Effector CD4-positive, alpha-beta T cell (primary cell): ENCODE measurements at regions not wholly inside any gene's neighbourhood (a gene's known extent, or its start where the extent isn't known, plus 50 kb on each side); places are given as distances from the start of the nearest gene placed in this dataset.
A peak's percentile ranks its signal among the peaks of the same experiment; 100 is the strongest.

Experiments used
- DNase-seq: peaks from one replicate; pipeline ENCODE4 v3.0.0-alpha.2; 2020

- no peak for DNase-seq
Observed at GRCh38 chr1:184813528-184814089, 59.0 kb upstream of the EDEM3 start.

DNA sequence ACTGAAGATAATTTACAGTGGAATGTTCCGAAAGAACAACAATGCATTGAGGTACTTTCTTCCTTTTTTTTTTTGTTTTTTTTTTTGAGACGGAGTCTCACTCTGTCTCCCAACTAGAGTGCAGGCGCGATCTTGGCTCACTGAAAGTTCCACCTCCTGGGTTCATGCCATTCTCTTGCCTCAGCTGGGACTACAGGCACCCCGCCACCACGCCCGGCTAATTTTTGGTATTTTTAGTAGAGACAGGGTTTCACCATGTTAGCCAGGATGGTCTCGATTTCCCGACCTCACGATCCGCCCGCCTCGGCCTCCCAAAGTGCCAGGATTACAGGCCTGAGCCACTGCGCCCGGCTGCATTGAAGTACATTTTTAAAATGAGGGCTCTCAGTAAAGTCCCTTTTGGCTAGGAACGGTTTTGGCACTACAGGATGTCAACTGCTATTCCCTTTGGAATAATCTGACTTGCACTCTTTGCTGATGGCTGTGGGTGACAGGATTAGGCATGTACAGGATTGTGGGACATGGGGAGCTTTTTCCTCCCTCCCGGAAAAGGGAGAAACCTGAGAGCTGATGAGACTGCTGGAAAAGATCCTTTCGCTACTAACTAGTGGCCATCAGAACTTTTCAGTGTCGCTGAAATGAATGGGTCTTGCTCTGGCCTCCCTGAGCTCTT is 56.9 kb upstream of the EDEM3 start:
- no peak for DNase-seq

DNA sequence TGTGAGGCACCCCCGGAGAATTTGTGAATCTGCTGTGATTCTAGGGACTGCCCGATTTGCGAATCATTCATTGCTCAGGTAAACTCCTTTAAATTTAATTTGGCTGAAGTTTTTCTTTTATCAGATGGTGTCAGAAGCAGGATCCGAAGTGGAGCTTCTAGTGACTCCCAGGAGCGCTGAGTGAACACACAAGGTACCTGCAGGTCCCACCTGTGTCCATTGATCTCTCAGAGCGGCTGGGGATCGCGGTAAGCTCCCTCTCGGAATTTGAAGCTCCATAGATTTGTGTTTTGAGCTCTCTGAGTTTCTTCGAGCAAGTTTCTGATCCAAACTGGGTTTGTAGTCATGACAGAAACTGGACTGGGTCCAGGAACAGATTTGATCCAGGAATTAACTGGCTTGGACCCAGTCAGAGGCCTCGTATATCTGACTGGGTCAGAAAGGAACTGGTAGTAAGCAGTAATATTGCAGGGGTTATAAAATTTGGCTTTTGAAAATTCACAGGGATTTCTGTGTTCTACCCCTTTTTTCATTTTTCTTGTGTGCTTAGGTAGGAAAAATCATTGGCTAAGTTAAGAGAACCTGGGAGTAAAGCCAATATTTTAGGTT is 56.2 kb upstream of the EDEM3 start:
- no peak for DNase-seq

DNA sequence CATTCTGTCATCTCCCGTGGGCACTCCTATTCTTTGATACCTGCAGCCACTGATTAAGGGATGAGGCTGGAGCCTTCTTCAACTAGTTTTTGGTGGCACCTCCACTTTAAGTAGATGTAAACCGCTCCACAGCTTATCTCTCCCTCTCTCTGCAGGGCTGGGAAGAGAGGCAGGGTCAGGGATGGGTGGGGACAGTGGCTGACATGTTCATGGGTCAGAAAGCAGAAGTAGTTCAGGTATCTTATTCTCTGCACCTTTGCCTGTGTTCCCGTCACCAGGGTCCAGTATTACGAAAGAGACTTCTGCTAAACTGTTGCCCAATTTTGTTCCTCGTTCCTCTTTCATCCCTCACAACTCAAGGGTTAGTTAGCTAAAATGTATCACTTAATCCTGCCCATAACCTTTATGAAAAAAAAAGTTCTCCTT is 51.7 kb upstream of the EDEM3 start:
- no peak for DNase-seq

DNA sequence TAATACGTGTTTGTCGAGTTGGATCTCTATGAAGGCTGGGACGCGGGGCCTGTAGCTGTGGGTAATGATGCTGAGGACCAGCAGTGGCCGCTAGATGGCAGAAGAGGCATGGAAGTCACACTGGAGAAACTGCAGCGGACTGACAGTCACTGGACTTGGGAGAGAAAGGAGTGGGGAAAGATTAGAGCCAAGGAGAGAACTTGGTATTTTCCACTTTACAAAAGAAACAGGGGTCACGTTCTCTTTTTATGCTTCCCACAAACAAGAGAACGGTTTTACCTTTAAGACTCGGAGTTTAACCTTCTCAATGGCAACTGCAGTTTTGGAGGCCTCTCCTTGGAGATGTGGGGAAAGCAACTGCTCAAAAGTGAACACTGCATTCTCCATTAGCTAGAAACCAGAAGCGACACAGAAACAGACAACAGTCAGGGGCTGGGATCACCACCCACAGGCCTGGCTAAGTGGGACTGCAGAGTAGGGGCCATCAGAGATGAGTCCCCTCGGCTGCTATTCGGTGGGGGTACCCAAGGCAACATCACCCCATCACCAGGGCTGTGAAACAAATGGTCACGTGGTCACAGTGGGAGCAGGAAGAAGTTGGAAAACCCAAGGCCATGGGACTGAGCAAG is 51.1 kb upstream of the EDEM3 start:
- DNase-seq = peak; percentile 77
